NT2/D1 (cell line): ENCODE measurements at regions not wholly inside any gene's neighbourhood (a gene's known extent, or its start where the extent isn't known, plus 50 kb on each side); places are given as distances from the start of the nearest gene placed in this dataset.

Experiments used
- SUZ12 ChIP-seq: IDR thresholded peaks from 2 replicates; pipeline ENCODE4 v1.6.1; 2011; ENCODE audit not compliant: insufficient read length, insufficient read depth; ENCODE audit errors: extremely low read depth
- YY1 ChIP-seq: IDR thresholded peaks from 2 replicates; pipeline ENCODE4 v1.6.1; 2011; ENCODE audit not compliant: insufficient read length, insufficient read depth
- ZNF274 ChIP-seq: IDR thresholded peaks from 2 replicates; pipeline ENCODE4 v1.6.1; 2011; ENCODE audit warnings: mild to moderate bottlenecking, low read depth, low read length

DNA sequence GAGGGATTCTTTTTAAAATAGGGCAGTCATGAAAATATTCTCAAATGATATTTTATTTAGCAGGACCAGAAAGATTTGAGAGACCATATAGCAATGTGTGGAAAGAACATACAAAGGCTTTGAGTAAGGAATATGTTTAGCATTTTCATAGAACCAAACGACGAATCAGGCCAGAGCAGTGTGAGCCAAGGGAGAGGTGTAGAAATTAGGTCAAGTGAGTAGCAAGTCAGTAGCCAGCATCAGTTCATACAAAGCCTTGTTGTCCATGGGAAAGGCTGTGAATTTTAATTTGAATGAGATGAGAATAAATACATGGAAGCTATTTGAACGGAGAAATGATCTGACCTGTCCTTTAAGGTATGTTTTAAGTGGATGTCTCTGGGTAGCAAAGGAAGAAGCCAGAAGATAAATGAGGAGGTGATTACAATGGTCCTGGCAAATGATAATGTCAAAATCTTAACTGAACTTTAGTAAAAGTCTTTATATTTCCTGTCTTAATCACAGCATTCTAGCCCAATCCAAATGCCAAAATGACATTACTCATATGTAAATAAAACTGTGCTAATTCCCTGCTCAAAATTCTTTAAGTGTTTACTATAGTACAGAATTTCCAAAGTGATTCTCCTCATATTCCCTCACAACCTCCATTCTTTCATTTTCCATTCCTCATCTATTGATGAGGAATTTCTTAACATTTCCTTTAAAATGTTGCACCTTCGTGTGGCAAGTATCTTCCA lies 155.7 kb upstream of the SLIT2 start:
- TF ChIP-seq SUZ12 (no peak), ZNF274 (no peak), YY1 (no peak)
